ENCODE measurements at regions not wholly inside any gene's neighbourhood (a gene's known extent, or its start where the extent isn't known, plus 50 kb on each side); places are given as distances from the start of the nearest gene placed in this dataset.

- no peaks in the 10 kb centered on the region for H3K36me3 Mint-ChIP-seq (ENCODE audit: insufficient read depth, unreplicated experiment)
- no peaks in the 10 kb centered on the region for H3K4me1 ChIP-seq
- peaks cover 14% of the 10 kb centered on the region for H3K27me3 Mint-ChIP-seq (ENCODE audit: insufficient read depth, unreplicated experiment)
- H3K36me3 ChIP-seq (ENCODE audit: control insufficient read depth, insufficient read depth, low read length): no peaks in the 10 kb centered on the region
- POLR2A ChIA-PET: no interaction called here
- H3K4me1 Mint-ChIP-seq (ENCODE audit: low read depth, unreplicated experiment): no peaks in the 10 kb centered on the region
- H3K4me3 ChIP-seq (ENCODE audit: low read depth, low read length): no peak overlapping the region
- DNase-seq: no peak
- CTCF ChIA-PET: no interaction called here
- no peak overlapping the region for H3K27ac Mint-ChIP-seq (ENCODE audit: unreplicated experiment)
- no peak for TF ChIP-seq CTCF (IDR thresholded peaks at IDR 0.05; ENCODE audit: insufficient read depth in 1 of 2, low read depth in 1 of 2, low read length in 1 of 2, severe bottlenecking in 1 of 2, unreplicated experiment in 1 of 2)
- no peak overlapping the region for H3K4me3 Mint-ChIP-seq (ENCODE audit: unreplicated experiment)
- no peaks in the 10 kb centered on the region for H3K9me3 Mint-ChIP-seq (ENCODE audit: unreplicated experiment)
- no peaks in the 10 kb centered on the region for H3K27me3 ChIP-seq (replicated peaks; ENCODE audit: control insufficient read depth, insufficient read depth, low read length)
- no peaks in the 10 kb centered on the region for H3K9me3 ChIP-seq
- intact Hi-C loops (cut with micrococcal nuclease; ENCODE audit: unreplicated experiment): no loop called here
- no TSS peak for BruUV-seq (replicated peaks)
These were observed 351.6 kb upstream of the PLXNA2 start for GRCh38 chr1:208595745-208596144.

- H3K27ac Mint-ChIP-seq (ENCODE audit: unreplicated experiment): no peak overlapping the region
- POLR2A ChIA-PET: no interaction called here
- CTCF ChIA-PET: no interaction called here
- no peaks in the 10 kb centered on the region for H3K36me3 Mint-ChIP-seq (ENCODE audit: insufficient read depth, unreplicated experiment)
- BruUV-seq (replicated peaks): no TSS peak
- H3K36me3 ChIP-seq (ENCODE audit: control insufficient read depth, insufficient read depth, low read length): no peaks in the 10 kb centered on the region
- no peaks in the 10 kb centered on the region for H3K4me1 Mint-ChIP-seq (ENCODE audit: low read depth, unreplicated experiment)
- H3K9me3 ChIP-seq: no peaks in the 10 kb centered on the region
- H3K4me3 Mint-ChIP-seq (ENCODE audit: unreplicated experiment): no peak overlapping the region
- H3K27me3 ChIP-seq (replicated peaks; ENCODE audit: control insufficient read depth, insufficient read depth, low read length): no peaks in the 10 kb centered on the region
- H3K4me1 ChIP-seq: no peaks in the 10 kb centered on the region
- no peaks in the 10 kb centered on the region for H3K9me3 Mint-ChIP-seq (ENCODE audit: unreplicated experiment)
- intact Hi-C loops (cut with micrococcal nuclease; ENCODE audit: unreplicated experiment): no loop called here
- TF ChIP-seq CTCF (IDR thresholded peaks at IDR 0.05; ENCODE audit: insufficient read depth in 1 of 2, low read depth in 1 of 2, low read length in 1 of 2, severe bottlenecking in 1 of 2, unreplicated experiment in 1 of 2): no peak
- no peak overlapping the region for H3K4me3 ChIP-seq (ENCODE audit: low read depth, low read length)
- no peak for DNase-seq
- H3K27me3 Mint-ChIP-seq (ENCODE audit: insufficient read depth, unreplicated experiment): peaks cover 13% of the 10 kb centered on the region
These were observed 353.4 kb upstream of the PLXNA2 start for GRCh38 chr1:208597571-208597970.

- H3K4me3 Mint-ChIP-seq (ENCODE audit: unreplicated experiment): no peak overlapping the region
- ChIA-PET POLR2A (no interaction called here), CTCF (no interaction called here)
- Histone ChIP-seq H3K36me3 (ENCODE audit: control insufficient read depth, insufficient read depth, low read length) (no peaks in the 10 kb centered on the region), H3K9me3 (no peaks in the 10 kb centered on the region), H3K27me3 (replicated peaks; ENCODE audit: control insufficient read depth, insufficient read depth, low read length) (no peaks in the 10 kb centered on the region), H3K4me1 (no peaks in the 10 kb centered on the region), H3K4me3 (ENCODE audit: low read depth, low read length) (no peak overlapping the region)
- no peaks in the 10 kb centered on the region for H3K36me3 Mint-ChIP-seq (ENCODE audit: insufficient read depth, unreplicated experiment)
- intact Hi-C loops (cut with micrococcal nuclease; ENCODE audit: unreplicated experiment): no loop called here
- no peak overlapping the region for H3K27ac Mint-ChIP-seq (ENCODE audit: unreplicated experiment)
- no peaks in the 10 kb centered on the region for H3K9me3 Mint-ChIP-seq (ENCODE audit: unreplicated experiment)
- peaks cover 13% of the 10 kb centered on the region for H3K27me3 Mint-ChIP-seq (ENCODE audit: insufficient read depth, unreplicated experiment)
- no peaks in the 10 kb centered on the region for H3K4me1 Mint-ChIP-seq (ENCODE audit: low read depth, unreplicated experiment)
- no TSS peak for BruUV-seq (replicated peaks)
- TF ChIP-seq CTCF (IDR thresholded peaks at IDR 0.05; ENCODE audit: insufficient read depth in 1 of 2, low read depth in 1 of 2, low read length in 1 of 2, severe bottlenecking in 1 of 2, unreplicated experiment in 1 of 2): no peak
- no peak for DNase-seq
These were observed 353.8 kb upstream of the PLXNA2 start for GRCh38 chr1:208598021-208598420.

Measured in Caco-2 (cell line).